ENCODE measurements at regions not wholly inside any gene's neighbourhood (a gene's known extent, or its start where the extent isn't known, plus 50 kb on each side); places are given as distances from the start of the nearest gene placed in this dataset.

GRCh38 chr14:34013721-34014060 lies 62.8 kb upstream of the EGLN3 start:
- TF ChIP-seq ZNF274 (IDR thresholded peaks at IDR 0.05; ENCODE audit: low read depth, low read length) (no peak), SP1 (IDR thresholded peaks at IDR 0.05; ENCODE audit: low read depth) (no peak), POLR2A (IDR thresholded peaks at IDR 0.05; ENCODE audit: borderline replicate concordance, extremely low read depth, insufficient read depth, insufficient read length) (no peak), ELF1 (IDR thresholded peaks at IDR 0.05; ENCODE audit: borderline replicate concordance, low read depth) (no peak), CBX3 (IDR thresholded peaks at IDR 0.05; ENCODE audit: low read depth) (no peak), EZH2phosphoT487 (IDR thresholded peaks at IDR 0.05; ENCODE audit: borderline replicate concordance) (no peak), JUND (IDR thresholded peaks at IDR 0.05) (no peak), ZFX (IDR thresholded peaks at IDR 0.05) (no peak), POLR2AphosphoS5 (IDR thresholded peaks at IDR 0.05; ENCODE audit: low read depth, low read length) (no peak), CTCF (IDR thresholded peaks at IDR 0.05 in 2 of 3, conservative IDR thresholded peaks at IDR 0.05 in 1 of 3; ENCODE audit: borderline replicate concordance in 1 of 3, insufficient read depth in 1 of 3, low read depth in 2 of 3, low read length in 2 of 3) (no peak), YY1 (IDR thresholded peaks at IDR 0.05; ENCODE audit: extremely low read depth, insufficient replicate concordance, low read depth, low read length) (no peak)
- TF ChIP-seq, protein P1, sequence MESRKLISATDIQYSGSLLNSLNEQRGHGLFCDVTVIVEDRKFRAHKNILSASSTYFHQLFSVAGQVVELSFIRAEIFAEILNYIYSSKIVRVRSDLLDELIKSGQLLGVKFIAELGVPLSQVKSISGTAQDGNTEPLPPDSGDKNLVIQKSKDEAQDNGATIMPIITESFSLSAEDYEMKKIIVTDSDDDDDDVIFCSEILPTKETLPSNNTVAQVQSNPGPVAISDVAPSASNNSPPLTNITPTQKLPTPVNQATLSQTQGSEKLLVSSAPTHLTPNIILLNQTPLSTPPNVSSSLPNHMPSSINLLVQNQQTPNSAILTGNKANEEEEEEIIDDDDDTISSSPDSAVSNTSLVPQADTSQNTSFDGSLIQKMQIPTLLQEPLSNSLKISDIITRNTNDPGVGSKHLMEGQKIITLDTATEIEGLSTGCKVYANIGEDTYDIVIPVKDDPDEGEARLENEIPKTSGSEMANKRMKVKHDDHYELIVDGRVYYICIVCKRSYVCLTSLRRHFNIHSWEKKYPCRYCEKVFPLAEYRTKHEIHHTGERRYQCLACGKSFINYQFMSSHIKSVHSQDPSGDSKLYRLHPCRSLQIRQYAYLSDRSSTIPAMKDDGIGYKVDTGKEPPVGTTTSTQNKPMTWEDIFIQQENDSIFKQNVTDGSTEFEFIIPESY (IDR thresholded peaks at IDR 0.05; ENCODE audit: extremely low read depth, insufficient replicate concordance, low read length) = no peak
- Histone ChIP-seq H3K4me3 (replicated peaks in 1 of 2; ENCODE audit: low read depth in 1 of 2, low read length in 2 of 2) (no peak overlapping the region), H3K27ac (ENCODE audit: low read depth, low read length) (no peak overlapping the region), H4K20me1 (ENCODE audit: insufficient read depth) (no peaks in the 10 kb centered on the region), H2AFZ (ENCODE audit: low read depth, low read length, poor library complexity, severe bottlenecking) (no peak overlapping the region), H3K36me3 (ENCODE audit: control insufficient read depth in 1 of 2, insufficient read depth in 2 of 2, low read length in 2 of 2) (no peaks in the 10 kb centered on the region), H3K27me3 (ENCODE audit: insufficient read depth, low read length) (no peaks in the 10 kb centered on the region), H3K4me1 (ENCODE audit: control insufficient read depth in 1 of 2, insufficient read depth in 2 of 2, low read length in 2 of 2) (no peaks in the 10 kb centered on the region), H3K4me2 (ENCODE audit: low read length) (no peak overlapping the region), H3K9me3 (ENCODE audit: control insufficient read depth in 1 of 2, insufficient read depth in 1 of 2, low read depth in 1 of 2, low read length in 2 of 2) (no peaks in the 10 kb centered on the region), H3K79me2 (ENCODE audit: insufficient read depth, low read length) (no peaks in the 10 kb centered on the region), H3K9me2 (ENCODE audit: insufficient read depth) (no peaks in the 10 kb centered on the region), H3K9ac (ENCODE audit: low read length) (no peak overlapping the region)
- BruUV-seq (replicated peaks) = no TSS peak
- CTCF ChIA-PET = interaction anchor here (1.5 kb wide), 1 partner anchor 164 kb away, joined by 3 read pairs; no protein-coding TSS in a partner anchor
- RAD21 ChIA-PET (ENCODE audit: low non-redundant PET in 1 of 2, low total read pairs in 2 of 2, uncharacterized antibody in 2 of 2, unreplicated experiment in 2 of 2) = no interaction called here
- POLR2A ChIA-PET = no interaction called here
- intact Hi-C loops (cut with micrococcal nuclease) = no loop called here
- no peak for ATAC-seq
- no peak for DNase-seq (ENCODE audit: low read depth, low spot score)

Data from HCT116 (cell line).